ENCODE measurements at regions not wholly inside any gene's neighbourhood (a gene's known extent, or its start where the extent isn't known, plus 50 kb on each side); places are given as distances from the start of the nearest gene placed in this dataset.

DNA sequence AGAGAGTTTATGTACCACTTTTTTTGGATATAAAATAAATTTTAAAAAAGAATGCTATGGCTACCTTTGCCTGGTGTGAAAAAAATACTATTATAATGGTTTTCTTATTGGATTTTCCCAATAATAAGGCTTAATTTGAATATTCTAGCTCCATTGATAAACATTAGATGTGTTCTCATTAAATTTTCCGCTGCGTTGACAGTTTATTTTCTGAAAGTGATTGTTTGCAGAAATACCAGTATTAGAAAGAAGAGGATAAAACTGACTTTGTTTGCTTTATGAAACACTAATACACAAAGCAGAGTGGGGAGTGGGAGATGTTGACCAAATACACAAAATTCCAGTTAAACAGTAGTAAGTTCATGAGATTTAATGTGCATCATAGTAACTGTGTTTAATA is 433.3 kb upstream of the TMEFF2 start:
- TF ChIP-seq, protein P1, sequence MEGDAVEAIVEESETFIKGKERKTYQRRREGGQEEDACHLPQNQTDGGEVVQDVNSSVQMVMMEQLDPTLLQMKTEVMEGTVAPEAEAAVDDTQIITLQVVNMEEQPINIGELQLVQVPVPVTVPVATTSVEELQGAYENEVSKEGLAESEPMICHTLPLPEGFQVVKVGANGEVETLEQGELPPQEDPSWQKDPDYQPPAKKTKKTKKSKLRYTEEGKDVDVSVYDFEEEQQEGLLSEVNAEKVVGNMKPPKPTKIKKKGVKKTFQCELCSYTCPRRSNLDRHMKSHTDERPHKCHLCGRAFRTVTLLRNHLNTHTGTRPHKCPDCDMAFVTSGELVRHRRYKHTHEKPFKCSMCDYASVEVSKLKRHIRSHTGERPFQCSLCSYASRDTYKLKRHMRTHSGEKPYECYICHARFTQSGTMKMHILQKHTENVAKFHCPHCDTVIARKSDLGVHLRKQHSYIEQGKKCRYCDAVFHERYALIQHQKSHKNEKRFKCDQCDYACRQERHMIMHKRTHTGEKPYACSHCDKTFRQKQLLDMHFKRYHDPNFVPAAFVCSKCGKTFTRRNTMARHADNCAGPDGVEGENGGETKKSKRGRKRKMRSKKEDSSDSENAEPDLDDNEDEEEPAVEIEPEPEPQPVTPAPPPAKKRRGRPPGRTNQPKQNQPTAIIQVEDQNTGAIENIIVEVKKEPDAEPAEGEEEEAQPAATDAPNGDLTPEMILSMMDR (IDR thresholded peaks at IDR 0.05), result no peak
- no peak for TF ChIP-seq POLR2A (IDR thresholded peaks at IDR 0.05)
